Spleen (tissue), 11 donors: ENCODE measurements at regions not wholly inside any gene's neighbourhood (a gene's known extent, or its start where the extent isn't known, plus 50 kb on each side); places are given as distances from the start of the nearest gene placed in this dataset.

Experiments used
- DNase-seq: peaks from one replicate; pipeline ENCODE4 v3.0.0-alpha.2; 2020
- H3K27ac ChIP-seq, 8 donors: fragments of 200-600 bp; sonication (generic) in 7 of 8; 1 replicate in 4 of 8; 2 replicates in 4 of 8; pipeline versions ENCODE4 v1.5.0 to v1.8.0; 2016 to 2021; ENCODE audit warnings: inconsistent platforms in 4 of 8, mild to moderate bottlenecking in 4 of 8, moderate library complexity in 1 of 8
- H3K27me3 ChIP-seq, 7 donors: fragments of 200-600 bp; sonication (generic) in 6 of 7; replicated peaks in 1 of 7; 1 replicate in 4 of 7; 2 replicates in 3 of 7; pipeline versions ENCODE4 v1.5.0 to v1.8.0; 2016 to 2021; ENCODE audit warnings: inconsistent platforms in 3 of 7, mild to moderate bottlenecking in 1 of 7
- H3K36me3 ChIP-seq, 6 donors: fragments of 200-600 bp; sonication (generic) in 5 of 6; 1 replicate in 4 of 6; 2 replicates in 2 of 6; pipeline versions ENCODE4 v1.5.0 to v1.8.0; 2016 to 2021; ENCODE audit warnings: inconsistent platforms in 2 of 6
- H3K4me1 ChIP-seq, 6 donors: fragments of 200-600 bp; sonication (generic) in 5 of 6; 1 replicate in 3 of 6; 2 replicates in 3 of 6; pipeline versions ENCODE4 v1.5.0 to v1.8.0; 2016 to 2021; ENCODE audit warnings: inconsistent platforms in 3 of 6
- H3K4me3 ChIP-seq, 8 donors: fragments of 200-600 bp; sonication (generic) in 7 of 8; 1 replicate in 4 of 8; 2 replicates in 4 of 8; pipeline versions ENCODE4 v1.5.0 to v1.8.0; 2016 to 2021; ENCODE audit warnings: inconsistent platforms in 4 of 8, mild to moderate bottlenecking in 4 of 8, moderate library complexity in 2 of 8
- H3K9me3 ChIP-seq, 8 donors: fragments of 200-600 bp; sonication (generic) in 7 of 8; 1 replicate in 4 of 8; 2 replicates in 4 of 8; pipeline versions ENCODE4 v1.5.0 to v1.8.0; 2016 to 2021; ENCODE audit warnings: inconsistent platforms in 4 of 8
- POLR2A ChIP-seq, 3 donors: fragments of 450-650 bp; IDR thresholded peaks; one replicate each; pipeline ENCODE4 v1.5.1; 2017; ENCODE audit warnings: antibody characterized with exemption in 3 of 3, mild to moderate bottlenecking in 1 of 3
- POLR2AphosphoS5 ChIP-seq, 3 donors: sonication (generic); formaldehyde crosslinking; IDR thresholded peaks; one replicate each; pipeline ENCODE4 v1.5.1; 2017; ENCODE audit warnings: antibody characterized with exemption in 3 of 3
- WGBS, 5 donors: extraction: QIAGEN DNeasy Blood & Tissue Kit in 3 of 5; methylation state at CpG; one replicate each; pipeline versions ENCODE4 v1.1.5 to v1.1.7; 2013 to 2018; 5-methylcytosine and 5-hydroxymethylcytosine counted together
- intact Hi-C: fragments of 100-400 bp; cut with DNase I; formaldehyde crosslinking; loops from one replicate; pipeline ENCODE4 v1.15.0; 2023; ENCODE audit warnings: low total_unique reads
- TF ChIP-seq, protein P1 (sequence below), 11 experiments: fragments of 200-600 bp in 7 of 11; fragments of 450-650 bp in 4 of 11; sonication (generic) in 4 of 11; IDR thresholded peaks in 8 of 11; conservative IDR thresholded peaks in 3 of 11; 1 replicate in 7 of 11; 2 replicates in 4 of 11; pipeline versions ENCODE4 v1.4.0 to v1.8.0; 2016 to 2021; ENCODE audit warnings: antibody characterized with exemption in 11 of 11, inconsistent platforms in 4 of 11, mild to moderate bottlenecking in 1 of 11
- donor health status: healthy with polysubstance abuse.
- donor health status: DM: no; HTN: no; CAD: no; lungs with moderate emphysema.
- donor health status: DM: no; HTN: no; CAD: no.
- donor health status: Bipolar disorder and iron deficiency.
- donor health status: healthy.
- donor health status: DM: no; HTN: no; CAD: no.
- donor health status: DM: yes; HTN: yes; CAD: no.

- no peak for TF ChIP-seq POLR2AphosphoS5 (IDR thresholded peaks at IDR 0.05)
- TF ChIP-seq, protein P1, sequence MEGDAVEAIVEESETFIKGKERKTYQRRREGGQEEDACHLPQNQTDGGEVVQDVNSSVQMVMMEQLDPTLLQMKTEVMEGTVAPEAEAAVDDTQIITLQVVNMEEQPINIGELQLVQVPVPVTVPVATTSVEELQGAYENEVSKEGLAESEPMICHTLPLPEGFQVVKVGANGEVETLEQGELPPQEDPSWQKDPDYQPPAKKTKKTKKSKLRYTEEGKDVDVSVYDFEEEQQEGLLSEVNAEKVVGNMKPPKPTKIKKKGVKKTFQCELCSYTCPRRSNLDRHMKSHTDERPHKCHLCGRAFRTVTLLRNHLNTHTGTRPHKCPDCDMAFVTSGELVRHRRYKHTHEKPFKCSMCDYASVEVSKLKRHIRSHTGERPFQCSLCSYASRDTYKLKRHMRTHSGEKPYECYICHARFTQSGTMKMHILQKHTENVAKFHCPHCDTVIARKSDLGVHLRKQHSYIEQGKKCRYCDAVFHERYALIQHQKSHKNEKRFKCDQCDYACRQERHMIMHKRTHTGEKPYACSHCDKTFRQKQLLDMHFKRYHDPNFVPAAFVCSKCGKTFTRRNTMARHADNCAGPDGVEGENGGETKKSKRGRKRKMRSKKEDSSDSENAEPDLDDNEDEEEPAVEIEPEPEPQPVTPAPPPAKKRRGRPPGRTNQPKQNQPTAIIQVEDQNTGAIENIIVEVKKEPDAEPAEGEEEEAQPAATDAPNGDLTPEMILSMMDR (IDR thresholded peaks at IDR 0.05 in 8 of 11, conservative IDR thresholded peaks at IDR 0.05 in 3 of 11) = no peak
- TF ChIP-seq POLR2A (IDR thresholded peaks at IDR 0.05) = no peak
- 81 to 93% (median 84%) methylated on average over 5 of the region's 5 CpGs for WGBS, 5 donors
Measured at GRCh38 chr4:54418468-54418867, 189.4 kb downstream of the PDGFRA start.

GRCh38 chr4:54423066-54423465 lies 194.0 kb downstream of the PDGFRA start:
- intact Hi-C loops = no loop called here
- no peak for DNase-seq
- Histone ChIP-seq H3K27ac (no peak overlapping the region), H3K4me1 (no peaks in the 10 kb centered on the region), H3K27me3 (no peaks in the 10 kb centered on the region), H3K9me3 (peaks cover 0 to 9% (median 0%) of the 10 kb centered on the region in 8 donors), H3K36me3 (no peaks in the 10 kb centered on the region), H3K4me3 (no peak overlapping the region)
- no peak for TF ChIP-seq POLR2A (IDR thresholded peaks at IDR 0.05)
- WGBS, 5 donors = 76 to 93% (median 82%) methylated on average over 1 of the region's 1 CpG

More at GRCh38 chr4:54418468-54418867, 189.4 kb downstream of the PDGFRA start:
- no peaks in the 10 kb centered on the region for H3K36me3 ChIP-seq
- peaks cover 0 to 34% (median 17%) of the 10 kb centered on the region in 8 donors for H3K9me3 ChIP-seq
- H3K4me1 ChIP-seq = no peaks in the 10 kb centered on the region
- intact Hi-C loops = no loop called here
- no peak for DNase-seq
- peak overlapping the region in 3 of 8 donors; percentile 13 to 63 (median 16) for H3K27ac ChIP-seq
- no peaks in the 10 kb centered on the region for H3K27me3 ChIP-seq
- no peak overlapping the region for H3K4me3 ChIP-seq

GRCh38 chr4:54427826-54428225 lies 198.7 kb downstream of the PDGFRA start:
- H3K9me3 ChIP-seq = no peaks in the 10 kb centered on the region
- intact Hi-C loops = no loop called here
- no peak for DNase-seq
- H3K36me3 ChIP-seq = no peaks in the 10 kb centered on the region
- H3K27ac ChIP-seq = no peak overlapping the region
- 67 to 84% (median 74%) methylated on average over 2 of the region's 2 CpGs for WGBS, 5 donors
- H3K27me3 ChIP-seq = no peaks in the 10 kb centered on the region
- H3K4me1 ChIP-seq = no peaks in the 10 kb centered on the region
- no peak overlapping the region for H3K4me3 ChIP-seq
- TF ChIP-seq POLR2A (IDR thresholded peaks at IDR 0.05) (no peak), POLR2AphosphoS5 (IDR thresholded peaks at IDR 0.05) (no peak)
- TF ChIP-seq, protein P1 (IDR thresholded peaks at IDR 0.05 in 8 of 11, conservative IDR thresholded peaks at IDR 0.05 in 3 of 11) = no peak

DNA sequence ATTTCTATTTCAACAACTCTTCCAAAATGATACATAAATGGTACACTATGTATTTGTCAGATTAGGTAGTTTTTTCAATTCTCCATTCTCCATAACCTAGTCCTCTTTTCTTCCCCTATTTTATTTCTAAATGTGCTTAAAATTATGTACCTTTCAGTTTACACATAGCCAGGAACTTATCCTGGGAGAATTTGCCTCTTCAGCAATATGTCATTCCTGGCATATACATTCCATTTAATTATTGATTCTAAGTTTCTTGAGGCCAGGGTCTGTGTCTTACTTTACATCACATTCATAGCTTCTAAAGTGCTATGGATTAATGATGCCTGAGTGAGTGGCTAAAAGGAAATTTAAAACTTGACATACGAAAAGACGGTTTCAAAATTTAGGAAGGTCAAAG lies 199.8 kb downstream of the PDGFRA start:
- Histone ChIP-seq H3K27ac (no peak overlapping the region), H3K36me3 (no peaks in the 10 kb centered on the region), H3K4me3 (no peak overlapping the region), H3K27me3 (no peaks in the 10 kb centered on the region), H3K9me3 (no peaks in the 10 kb centered on the region), H3K4me1 (no peaks in the 10 kb centered on the region)
- DNase-seq = no peak
- intact Hi-C loops = no loop called here
- 35 to 90% (median 81%) methylated on average over 2 of the region's 2 CpGs for WGBS, 5 donors
- TF ChIP-seq, protein P1 (IDR thresholded peaks at IDR 0.05 in 8 of 11, conservative IDR thresholded peaks at IDR 0.05 in 3 of 11) = no peak
- TF ChIP-seq POLR2A (IDR thresholded peaks at IDR 0.05) = no peak
- TF ChIP-seq POLR2AphosphoS5 (IDR thresholded peaks at IDR 0.05) = no peak

- TF ChIP-seq POLR2A (IDR thresholded peaks at IDR 0.05) = no peak
- TF ChIP-seq, protein P1 (IDR thresholded peaks at IDR 0.05 in 8 of 11, conservative IDR thresholded peaks at IDR 0.05 in 3 of 11) = peak in 3 of 11 experiments; percentile 16 to 39 (median 37)
- WGBS, 5 donors = 59 to 81% (median 75%) methylated on average over 3 of the region's 3 CpGs
- Histone ChIP-seq H3K9me3 (peaks cover 0 to 2% (median 0%) of the 10 kb centered on the region in 8 donors), H3K36me3 (no peaks in the 10 kb centered on the region), H3K27me3 (no peaks in the 10 kb centered on the region), H3K4me3 (no peak overlapping the region), H3K4me1 (no peaks in the 10 kb centered on the region), H3K27ac (no peak overlapping the region)
- intact Hi-C loops = no loop called here
- no peak for DNase-seq
Measured at GRCh38 chr4:54433686-54434085, 204.6 kb downstream of the PDGFRA start.
